GM21529 (cell line): ENCODE measurements at regions not wholly inside any gene's neighbourhood (a gene's known extent, or its start where the extent isn't known, plus 50 kb on each side); places are given as distances from the start of the nearest gene placed in this dataset.

Experiments used
- ATAC-seq: cut with Tn5 transposase; IDR thresholded peaks from one replicate; pipeline ENCODE4 v1.9.1; 2021; ENCODE audit not compliant: unreplicated experiment

DNA sequence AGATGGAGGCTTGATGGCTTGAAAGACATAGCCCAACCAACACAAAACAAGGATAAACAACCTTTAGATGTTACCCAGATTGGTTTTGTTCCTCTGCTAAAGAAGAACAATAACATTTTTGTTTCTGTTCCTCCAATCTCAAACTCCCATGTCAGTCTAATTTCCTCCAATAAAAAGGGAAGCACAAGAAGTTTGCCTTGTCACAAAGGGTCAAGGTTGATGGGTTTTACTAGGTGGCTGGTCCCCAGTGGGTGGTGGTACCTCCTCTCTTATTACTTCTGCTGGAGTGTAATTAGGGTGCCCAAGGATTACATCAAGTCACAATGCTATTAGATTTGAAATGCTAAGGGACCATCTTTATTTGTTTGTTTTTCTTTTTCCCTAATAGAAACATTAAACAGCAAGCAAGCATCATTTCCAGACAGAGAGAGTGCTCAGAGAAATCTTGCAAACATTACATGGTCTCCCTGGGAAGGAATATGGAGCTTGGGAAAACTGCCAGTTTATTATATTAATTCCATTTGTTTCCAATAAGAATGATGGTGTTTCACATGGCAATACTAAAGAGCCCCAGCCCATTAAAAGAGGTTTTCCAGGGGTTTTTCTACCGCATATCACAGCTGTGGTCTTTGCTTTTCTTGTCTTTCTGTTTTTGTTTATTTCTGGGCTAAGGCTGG, 78.3 kb upstream of the AOAH start:
- ATAC-seq, result no peak

DNA sequence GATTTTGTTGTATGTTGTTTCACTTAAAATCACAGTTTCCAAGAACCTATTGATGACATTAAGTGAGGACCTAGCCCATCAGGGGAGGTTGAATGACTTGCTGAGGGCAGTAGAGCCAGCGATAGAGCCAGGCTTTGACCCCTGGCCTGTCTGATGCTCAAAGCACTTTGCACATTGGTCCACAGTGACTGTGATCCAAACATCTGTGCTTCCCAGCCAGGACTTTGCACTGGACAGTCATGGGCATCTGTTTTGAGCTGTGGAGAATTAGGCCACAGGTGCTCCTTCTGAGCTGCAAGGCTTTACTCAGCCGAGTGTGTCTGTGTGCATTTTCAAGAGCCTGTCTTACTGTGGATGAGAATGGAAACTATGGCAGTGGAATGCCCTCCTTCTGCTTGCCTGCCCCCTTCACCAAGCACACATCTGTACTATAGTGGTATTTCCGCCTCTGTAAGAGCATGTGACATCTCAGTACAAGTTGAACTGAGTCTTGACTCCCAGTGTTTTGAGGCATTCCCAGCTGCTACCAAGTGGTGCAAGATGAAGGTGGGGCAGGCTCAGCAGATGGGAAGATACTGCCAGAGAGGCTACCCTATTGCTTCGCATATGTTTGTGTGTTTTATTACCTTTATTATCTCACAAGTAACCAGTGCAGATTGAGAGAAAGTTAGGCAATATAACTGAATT, 72.7 kb upstream of the AOAH start:
- ATAC-seq, result no peak

GRCh38 chr7:36795451-36796021, 71.2 kb upstream of the AOAH start:
- no peak for ATAC-seq

DNA sequence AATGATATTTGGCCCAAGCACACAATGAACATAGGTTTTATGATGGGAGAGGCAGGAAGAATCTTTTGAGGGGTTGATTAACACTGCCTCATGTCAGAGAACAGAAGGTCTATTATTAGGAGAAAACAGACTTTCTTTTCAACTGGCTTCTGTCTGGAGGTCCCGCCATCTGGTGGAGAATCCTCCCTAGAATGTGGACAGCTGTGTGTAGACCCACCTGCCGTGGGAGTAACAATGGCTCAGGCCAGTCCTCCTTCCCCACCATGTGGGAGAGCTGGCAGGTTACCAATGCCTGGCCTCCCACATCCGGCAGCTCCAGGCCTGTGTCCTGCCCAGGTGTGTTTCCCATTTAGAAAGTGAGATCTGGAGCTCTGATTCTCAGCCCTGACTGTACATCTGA, 70.4 kb upstream of the AOAH start:
- no peak for ATAC-seq

DNA sequence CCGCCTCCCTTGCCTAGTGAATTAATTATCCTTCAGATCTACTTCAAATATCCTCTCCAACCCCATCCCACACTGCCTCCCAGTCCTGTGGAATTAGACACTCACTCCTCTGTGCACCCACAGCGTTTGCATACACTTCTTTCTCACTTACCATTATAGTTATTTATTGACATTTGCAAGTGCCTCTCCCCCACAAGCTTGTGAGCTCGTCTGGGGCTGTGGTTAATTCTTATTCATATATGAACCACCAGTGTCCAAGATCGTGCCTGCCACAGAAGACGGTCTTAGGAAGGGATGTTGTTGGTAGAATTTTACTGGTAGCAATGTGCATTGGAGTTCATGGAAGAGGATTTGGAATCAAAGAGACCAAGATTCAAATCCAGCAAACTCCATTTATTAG, 68.1 kb upstream of the AOAH start:
- no peak for ATAC-seq

GRCh38 chr7:36790311-36790787, 66.1 kb upstream of the AOAH start:
- no peak for ATAC-seq

DNA sequence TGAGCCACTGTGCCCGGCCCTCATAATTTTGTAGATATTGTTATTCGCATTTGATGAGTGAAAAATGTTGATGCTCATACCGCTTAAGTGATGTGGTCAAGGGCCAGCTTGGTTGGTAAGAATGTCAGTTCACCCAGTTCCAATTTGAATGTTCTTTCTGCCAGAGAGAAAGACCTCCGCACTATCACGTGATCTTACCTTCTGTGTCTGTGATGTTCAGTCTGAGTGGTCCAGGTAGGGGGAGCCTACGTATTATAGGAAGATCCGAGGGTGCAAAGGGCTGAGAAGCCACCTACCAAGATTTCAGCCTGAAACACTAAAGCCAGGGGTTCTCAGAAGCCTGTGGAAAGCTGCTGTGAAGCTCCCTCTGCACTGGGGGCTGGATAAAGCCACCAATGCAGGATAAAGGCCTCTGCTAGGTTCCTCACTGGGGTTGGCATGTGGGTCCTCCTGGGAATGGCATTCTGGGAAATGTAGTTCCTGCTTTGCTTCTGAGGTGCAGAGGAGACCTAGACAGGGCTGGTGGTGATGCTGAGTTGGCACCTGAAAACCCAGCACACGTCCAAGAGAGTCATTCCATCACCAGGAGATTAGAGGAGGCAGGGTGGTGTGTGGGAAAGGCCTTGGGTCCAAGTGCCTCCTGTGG, 64.7 kb upstream of the AOAH start:
- no peak for ATAC-seq

- ATAC-seq, result peak; percentile 56
These were observed 63.7 kb upstream of the AOAH start for GRCh38 chr7:36787933-36788378.

DNA sequence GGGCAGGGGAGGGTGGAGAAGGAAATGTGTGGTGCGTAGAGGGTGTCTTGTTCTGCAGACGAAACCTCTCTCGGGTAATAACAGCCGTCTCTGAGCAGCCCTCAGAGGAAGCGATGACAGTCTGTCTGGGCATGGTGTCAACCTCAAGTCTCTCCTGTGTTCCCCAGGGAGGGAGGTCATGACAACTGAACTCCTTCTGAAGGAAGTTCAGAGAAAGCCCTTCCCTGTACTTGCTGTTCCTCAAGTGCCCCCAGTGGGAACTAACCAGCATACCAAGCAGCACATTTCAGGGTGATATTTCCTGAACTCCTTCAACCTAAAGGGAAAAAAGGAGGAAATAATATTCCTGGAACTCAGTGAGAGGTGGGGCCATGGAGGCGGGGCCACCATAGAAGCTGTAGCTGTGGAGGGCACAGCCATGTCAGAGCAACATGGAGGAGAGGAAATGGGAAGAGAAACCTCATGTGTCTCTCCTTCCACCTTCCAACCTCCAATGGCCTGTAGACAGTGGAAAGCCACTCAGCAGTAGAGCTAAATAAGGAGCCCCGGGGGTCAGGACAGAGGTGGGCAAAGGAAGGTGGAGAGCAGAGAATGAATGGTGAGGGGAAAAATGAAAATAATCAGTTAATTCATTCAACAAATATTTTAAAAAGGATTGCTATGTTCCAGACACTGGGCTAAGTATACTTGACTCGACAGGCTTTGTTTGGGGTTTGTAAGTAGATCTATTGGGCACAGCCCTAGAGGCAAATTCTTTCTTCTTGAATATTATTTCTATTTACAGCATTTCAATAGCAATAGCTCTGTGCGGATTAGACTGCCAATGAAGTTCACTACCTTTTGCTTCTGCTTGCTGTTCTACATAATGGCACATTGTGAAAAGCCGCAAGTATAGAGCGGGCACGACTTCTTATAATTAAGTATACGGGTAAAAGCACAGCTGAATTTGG, 61.0 kb upstream of the AOAH start:
- peak; percentile 97 for ATAC-seq

DNA sequence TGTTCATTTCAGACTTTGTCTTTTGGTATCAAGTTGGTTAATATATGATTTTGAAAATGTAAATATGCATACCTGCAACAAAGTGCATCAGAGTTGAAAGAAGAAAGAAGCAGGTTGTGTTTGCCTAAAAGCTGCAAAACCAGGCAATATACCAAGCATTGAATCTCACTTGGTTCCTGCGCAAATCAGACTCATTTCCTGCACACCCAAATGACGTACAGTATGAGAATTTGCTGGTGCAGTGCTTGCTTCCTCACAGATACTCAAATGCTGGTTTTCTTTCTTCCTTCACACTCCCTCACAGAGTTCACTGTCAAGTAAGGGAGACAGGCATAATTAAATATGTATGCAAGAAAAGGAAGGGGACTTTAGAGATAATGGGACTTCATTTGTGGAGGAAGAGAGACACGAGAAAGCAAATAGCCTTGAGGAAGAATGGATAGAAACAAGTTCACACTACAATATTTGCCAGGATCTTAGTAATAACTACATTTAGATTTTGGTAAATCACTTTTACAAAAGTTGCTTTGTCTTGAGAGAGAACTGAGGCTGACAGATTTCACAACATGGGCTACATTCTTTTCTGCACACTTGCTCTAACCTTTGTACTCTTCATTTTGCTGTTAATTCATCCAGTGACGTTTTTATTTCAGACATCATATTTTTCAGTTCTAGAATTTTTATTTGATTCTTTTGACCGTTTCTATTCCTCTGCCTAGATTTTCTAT, 56.9 kb upstream of the AOAH start:
- ATAC-seq, result no peak

- ATAC-seq, result no peak
These were observed 53.6 kb upstream of the AOAH start for GRCh38 chr7:36777855-36778254.

DNA sequence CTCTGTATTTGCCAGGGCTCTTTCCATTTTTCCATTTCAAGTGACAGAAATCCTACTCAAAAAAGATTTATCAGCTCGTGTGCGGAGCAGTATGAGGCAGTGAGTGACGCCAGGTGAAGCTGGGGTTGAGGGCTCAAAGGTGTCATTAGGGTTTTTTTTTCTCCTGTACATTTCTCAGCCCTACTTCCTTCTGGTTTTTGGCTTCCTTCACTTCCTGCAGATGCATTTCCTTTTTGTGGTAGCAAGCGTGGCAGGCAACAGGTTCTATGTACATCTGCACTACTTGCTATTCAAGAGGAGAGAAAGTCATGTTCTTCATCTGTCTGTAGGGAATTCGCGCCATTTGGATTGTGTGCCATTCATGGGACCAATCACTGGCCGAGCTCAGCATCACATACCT, 52.8 kb upstream of the AOAH start:
- ATAC-seq, result no peak

DNA sequence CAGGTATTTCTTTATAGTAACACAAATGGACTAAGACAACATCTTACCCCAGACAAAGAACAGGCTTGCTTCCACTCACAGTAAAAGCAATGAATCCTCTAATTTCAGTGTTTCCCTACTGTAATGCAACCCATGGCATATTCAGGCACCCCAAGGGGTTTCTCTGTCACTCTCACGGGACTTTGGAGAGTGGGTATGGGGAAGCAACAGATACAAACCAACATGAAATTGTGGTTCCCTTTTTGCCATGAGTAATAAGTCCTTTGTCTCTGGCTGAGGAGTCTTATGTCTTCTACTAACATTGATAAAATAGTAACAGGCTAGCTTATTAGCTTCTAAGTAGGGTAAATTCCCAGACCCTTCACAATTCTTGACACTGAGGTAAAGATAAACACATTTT, 51.4 kb upstream of the AOAH start:
- no peak for ATAC-seq

GRCh38 chr7:36775061-36775620, 50.8 kb upstream of the AOAH start:
- no peak for ATAC-seq
